HEK293 (cell line): ENCODE measurements at regions not wholly inside any gene's neighbourhood (a gene's known extent, or its start where the extent isn't known, plus 50 kb on each side); places are given as distances from the start of the nearest gene placed in this dataset.

Experiments used
- CTCF ChIA-PET: fragments of 350-600 bp; formaldehyde crosslinking; extraction: SDS; loops from one replicate; lab custom pipeline; 2021; ENCODE audit warnings: antibody characterized with exemption; lab: Yijun Ruan, JAX
- POLR2A ChIA-PET: fragments of 300-600 bp; formaldehyde crosslinking; extraction: SDS; loops from one replicate; lab custom pipeline; 2020; ENCODE audit warnings: antibody characterized with exemption, inconsistent platforms; lab: Yijun Ruan, JAX
- H3K27ac ChIP-seq: fragments of 200-500 bp; sonication (Bioruptor generic); 2 replicates; pipeline ENCODE4 v1.5.1; 2014; ENCODE audit warnings: low read depth, low read length, control low read depth, inconsistent platforms; ENCODE audit errors: extremely low read depth
- H3K36me3 ChIP-seq, 2 experiments: fragments of 200-500 bp in 1 of 2; sonication (Bioruptor generic) in 1 of 2; 1 replicate in 1 of 2; 2 replicates in 1 of 2; pipeline ENCODE4 v1.5.1; 2014 to 2017; ENCODE audit warnings: inconsistent platforms in 2 of 2, low read length in 2 of 2; ENCODE audit not compliant: control insufficient read depth in 2 of 2, insufficient read depth in 1 of 2
- H3K4me1 ChIP-seq: fragments of 200-500 bp; sonication (Bioruptor generic); 2 replicates; pipeline ENCODE4 v1.5.1; 2014; ENCODE audit warnings: mild to moderate bottlenecking, low read length, inconsistent platforms; ENCODE audit not compliant: control insufficient read depth, insufficient read depth
- H3K4me3 ChIP-seq: 2 replicates; pipeline ENCODE4 v1.5.1; 2011; ENCODE audit warnings: low read depth, mild to moderate bottlenecking, control low read depth, low read length, moderate library complexity
- H3K9me3 ChIP-seq: fragments of 200-500 bp; sonication (Bioruptor generic); 2 replicates; pipeline ENCODE4 v1.5.1; 2014; ENCODE audit warnings: low read depth, low read length, inconsistent platforms; ENCODE audit not compliant: control insufficient read depth, insufficient read depth
- AEBP2 ChIP-seq: fragments of 450-650 bp; formaldehyde crosslinking; IDR thresholded peaks from 2 replicates; pipeline ENCODE4 v1.5.1; 2016; ENCODE audit warnings: missing biosample characterization, missing genetic modification characterization, borderline replicate concordance
- ATF2 ChIP-seq: fragments of 450-650 bp; formaldehyde crosslinking; IDR thresholded peaks from 2 replicates; pipeline ENCODE4 v1.5.1; 2016; ENCODE audit warnings: missing biosample characterization, missing genetic modification characterization, low read depth
- EGR2 ChIP-seq: fragments of 450-650 bp; formaldehyde crosslinking; IDR thresholded peaks from 2 replicates; pipeline ENCODE4 v1.5.1; 2016; ENCODE audit warnings: low read depth, missing biosample characterization, missing genetic modification characterization
- GFI1B ChIP-seq: fragments of 450-650 bp; formaldehyde crosslinking; IDR thresholded peaks from 2 replicates; pipeline ENCODE4 v1.5.1; 2016; ENCODE audit warnings: missing biosample characterization, missing genetic modification characterization
- HOXC10 ChIP-seq: sonication (generic); formaldehyde crosslinking; IDR thresholded peaks from 2 replicates; pipeline ENCODE4 v1.8.1; 2023; ENCODE audit warnings: mild to moderate bottlenecking, missing genetic modification reagents
- KLF10 ChIP-seq: fragments of 450-650 bp; IDR thresholded peaks from 2 replicates; pipeline ENCODE4 v1.5.1; 2018; ENCODE audit warnings: missing biosample characterization, mild to moderate bottlenecking, missing genetic modification characterization
- KLF7 ChIP-seq: fragments of 450-650 bp; formaldehyde crosslinking; IDR thresholded peaks from 2 replicates; pipeline ENCODE4 v1.5.1; 2016; ENCODE audit warnings: missing biosample characterization, missing genetic modification characterization, borderline replicate concordance
- ZBTB8A ChIP-seq: fragments of 450-650 bp; formaldehyde crosslinking; IDR thresholded peaks from 2 replicates; pipeline ENCODE4 v1.5.1; 2016; ENCODE audit warnings: missing biosample characterization, missing genetic modification characterization
- ZFP37 ChIP-seq: fragments of 450-650 bp; formaldehyde crosslinking; IDR thresholded peaks from 2 replicates; pipeline ENCODE4 v1.5.1; 2016; ENCODE audit warnings: missing biosample characterization, missing genetic modification characterization
- ZFP69B ChIP-seq: fragments of 450-650 bp; formaldehyde crosslinking; IDR thresholded peaks from 2 replicates; pipeline ENCODE4 v1.5.1; 2016; ENCODE audit warnings: missing biosample characterization, missing genetic modification characterization
- ZNF133 ChIP-seq: fragments of 450-650 bp; formaldehyde crosslinking; IDR thresholded peaks from 2 replicates; pipeline ENCODE4 v1.5.1; 2016; ENCODE audit warnings: missing biosample characterization, missing genetic modification characterization
- ZNF155 ChIP-seq: fragments of 450-650 bp; formaldehyde crosslinking; IDR thresholded peaks from 2 replicates; pipeline ENCODE4 v1.5.1; 2016; ENCODE audit warnings: missing biosample characterization, missing genetic modification characterization
- ZNF184 ChIP-seq: fragments of 450-650 bp; IDR thresholded peaks from 2 replicates; pipeline ENCODE4 v1.5.1; 2018; ENCODE audit warnings: missing biosample characterization, mild to moderate bottlenecking, missing genetic modification characterization
- ZNF239 ChIP-seq: fragments of 450-650 bp; formaldehyde crosslinking; IDR thresholded peaks from 2 replicates; pipeline ENCODE4 v1.5.1; 2016; ENCODE audit warnings: missing biosample characterization, missing genetic modification characterization
- ZNF280C ChIP-seq: fragments of 450-650 bp; formaldehyde crosslinking; IDR thresholded peaks from 2 replicates; pipeline ENCODE4 v1.5.1; 2016; ENCODE audit warnings: missing biosample characterization, missing genetic modification characterization
- ZNF394 ChIP-seq: fragments of 450-650 bp; formaldehyde crosslinking; IDR thresholded peaks from 2 replicates; pipeline ENCODE4 v1.5.1; 2016; ENCODE audit warnings: missing biosample characterization, missing genetic modification characterization, mild to moderate bottlenecking, moderate library complexity, borderline replicate concordance
- ZNF514 ChIP-seq: fragments of 450-650 bp; formaldehyde crosslinking; IDR thresholded peaks from 2 replicates; pipeline ENCODE4 v1.5.1; 2016; ENCODE audit warnings: missing biosample characterization, missing genetic modification characterization
- ZNF571 ChIP-seq: fragments of 450-650 bp; formaldehyde crosslinking; IDR thresholded peaks from 2 replicates; pipeline ENCODE4 v1.5.0; 2017; ENCODE audit warnings: missing biosample characterization, missing genetic modification characterization
- ZNF626 ChIP-seq: fragments of 450-650 bp; sonication (Bioruptor Pico); formaldehyde crosslinking; IDR thresholded peaks from 2 replicates; pipeline ENCODE4 v1.5.1; 2018; ENCODE audit warnings: missing biosample characterization, missing genetic modification characterization, inconsistent platforms
- ZNF776 ChIP-seq: fragments of 450-650 bp; formaldehyde crosslinking; IDR thresholded peaks from 2 replicates; pipeline ENCODE4 v1.5.0; 2017; ENCODE audit warnings: missing biosample characterization, missing genetic modification characterization, borderline replicate concordance
- ZNF830 ChIP-seq: fragments of 450-650 bp; IDR thresholded peaks from 2 replicates; pipeline ENCODE4 v1.5.0; 2018; ENCODE audit warnings: missing biosample characterization, missing genetic modification characterization, low read depth, mild to moderate bottlenecking, moderate library complexity
- TF ChIP-seq, protein P1 (sequence below): fragments of 450-650 bp; formaldehyde crosslinking; IDR thresholded peaks from 2 replicates; pipeline ENCODE4 v1.5.1; 2016; ENCODE audit warnings: missing biosample characterization, missing genetic modification characterization
- TF ChIP-seq, protein P2 (sequence below): fragments of 450-650 bp; formaldehyde crosslinking; IDR thresholded peaks from 2 replicates; pipeline ENCODE4 v1.5.0; 2017; ENCODE audit warnings: missing biosample characterization, missing genetic modification characterization, borderline replicate concordance

- Histone ChIP-seq H3K27ac (no peak overlapping the region), H3K36me3 (no peaks in the 10 kb centered on the region), H3K4me3 (no peak overlapping the region), H3K4me1 (0 out of 2 replicates have a peak, but pooled peaks cover 2% of the 10 kb centered on the region), H3K9me3 (no peaks in the 10 kb centered on the region)
- ChIA-PET CTCF (interaction anchor here (0.7 kb wide), 1 partner anchor 15 kb away, joined by 4 read pairs; no protein-coding TSS in a partner anchor), POLR2A (no interaction called here)
- TF ChIP-seq GFI1B (tag by site-specific recombination) (no peak), ZNF239 (no peak), ZNF184 (tag by site-specific recombination) (no peak), ZNF155 (tag by site-specific recombination) (no peak), ZNF280C (tag by site-specific recombination) (no peak), ZFP69B (tag by site-specific recombination) (no peak), ZNF830 (no peak), ZNF394 (no peak)
- TF ChIP-seq, protein P1, sequence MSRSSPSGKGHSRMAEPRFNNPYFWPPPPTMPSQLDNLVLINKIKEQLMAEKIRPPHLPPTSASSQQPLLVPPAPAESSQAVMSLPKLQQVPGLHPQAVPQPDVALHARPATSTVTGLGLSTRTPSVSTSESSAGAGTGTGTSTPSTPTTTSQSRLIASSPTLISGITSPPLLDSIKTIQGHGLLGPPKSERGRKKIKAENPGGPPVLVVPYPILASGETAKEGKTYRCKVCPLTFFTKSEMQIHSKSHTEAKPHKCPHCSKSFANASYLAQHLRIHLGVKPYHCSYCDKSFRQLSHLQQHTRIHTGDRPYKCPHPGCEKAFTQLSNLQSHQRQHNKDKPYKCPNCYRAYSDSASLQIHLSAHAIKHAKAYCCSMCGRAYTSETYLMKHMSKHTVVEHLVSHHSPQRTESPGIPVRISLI (tag by site-specific recombination): no peak
Measured at GRCh38 chr1:82321794-82322193, 521.1 kb downstream of the ADGRL2 start.

DNA sequence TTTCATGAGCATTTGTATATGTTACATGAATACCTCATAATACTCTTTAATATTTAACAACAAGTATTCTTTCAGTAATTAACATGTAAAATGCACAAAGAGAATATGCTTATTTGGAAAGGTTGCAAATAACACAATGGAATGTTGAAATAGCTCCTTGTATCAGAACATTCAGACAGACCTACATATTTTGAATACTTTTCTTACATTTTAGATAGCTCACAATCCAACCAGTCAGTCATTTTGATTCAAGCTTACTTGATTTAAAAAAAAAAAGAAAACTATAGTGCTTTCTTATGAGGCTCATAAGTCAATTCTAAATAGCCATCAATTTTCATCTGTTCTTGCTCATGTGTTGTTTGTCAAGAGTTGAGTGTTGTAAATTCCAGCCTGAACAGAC lies 518.8 kb downstream of the ADGRL2 start:
- no peak overlapping the region for H3K4me3 ChIP-seq
- H3K27ac ChIP-seq: no peak overlapping the region
- no peaks in the 10 kb centered on the region for H3K9me3 ChIP-seq
- no peak for TF ChIP-seq EGR2 (tag by site-specific recombination)
- TF ChIP-seq AEBP2 (tag by site-specific recombination): no peak
- TF ChIP-seq ZNF514 (tag by site-specific recombination): no peak
- no peak for TF ChIP-seq ZBTB8A (tag by site-specific recombination)
- CTCF ChIA-PET: interaction anchor here (0.6 kb wide), 1 partner anchor 13 kb away, joined by 3 read pairs; no protein-coding TSS in a partner anchor
- H3K36me3 ChIP-seq: no peaks in the 10 kb centered on the region
- POLR2A ChIA-PET: no interaction called here
- H3K4me1 ChIP-seq: 0 out of 2 replicates have a peak, but pooled peaks cover 2% of the 10 kb centered on the region

DNA sequence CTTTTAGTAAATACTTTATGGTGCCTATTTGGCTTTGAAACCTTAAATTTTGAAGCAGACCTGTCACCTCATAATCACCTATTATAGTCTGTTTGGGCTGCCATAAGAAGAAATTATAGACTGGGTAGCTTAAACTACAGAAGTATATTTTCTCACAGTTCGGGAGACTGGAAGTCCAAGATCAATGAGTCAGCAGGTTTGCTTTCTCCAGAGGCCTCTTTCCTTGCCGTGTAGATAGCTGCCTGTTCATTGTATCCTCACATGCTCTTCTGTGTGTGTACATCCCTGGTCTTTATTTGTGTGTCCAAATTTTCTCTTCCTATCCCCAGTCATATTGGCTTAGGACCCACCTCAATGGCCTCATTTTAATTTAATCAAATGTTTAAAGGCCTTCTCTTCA lies 518.2 kb downstream of the ADGRL2 start:
- Histone ChIP-seq H3K36me3 (no peaks in the 10 kb centered on the region), H3K4me3 (no peak overlapping the region), H3K27ac (no peak overlapping the region)
- POLR2A ChIA-PET: no interaction called here
- TF ChIP-seq HOXC10 (CRISPR knock-in tag): no peak
- TF ChIP-seq, protein P2, sequence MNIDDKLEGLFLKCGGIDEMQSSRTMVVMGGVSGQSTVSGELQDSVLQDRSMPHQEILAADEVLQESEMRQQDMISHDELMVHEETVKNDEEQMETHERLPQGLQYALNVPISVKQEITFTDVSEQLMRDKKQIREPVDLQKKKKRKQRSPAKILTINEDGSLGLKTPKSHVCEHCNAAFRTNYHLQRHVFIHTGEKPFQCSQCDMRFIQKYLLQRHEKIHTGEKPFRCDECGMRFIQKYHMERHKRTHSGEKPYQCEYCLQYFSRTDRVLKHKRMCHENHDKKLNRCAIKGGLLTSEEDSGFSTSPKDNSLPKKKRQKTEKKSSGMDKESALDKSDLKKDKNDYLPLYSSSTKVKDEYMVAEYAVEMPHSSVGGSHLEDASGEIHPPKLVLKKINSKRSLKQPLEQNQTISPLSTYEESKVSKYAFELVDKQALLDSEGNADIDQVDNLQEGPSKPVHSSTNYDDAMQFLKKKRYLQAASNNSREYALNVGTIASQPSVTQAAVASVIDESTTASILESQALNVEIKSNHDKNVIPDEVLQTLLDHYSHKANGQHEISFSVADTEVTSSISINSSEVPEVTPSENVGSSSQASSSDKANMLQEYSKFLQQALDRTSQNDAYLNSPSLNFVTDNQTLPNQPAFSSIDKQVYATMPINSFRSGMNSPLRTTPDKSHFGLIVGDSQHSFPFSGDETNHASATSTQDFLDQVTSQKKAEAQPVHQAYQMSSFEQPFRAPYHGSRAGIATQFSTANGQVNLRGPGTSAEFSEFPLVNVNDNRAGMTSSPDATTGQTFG: no peak
- no peak for TF ChIP-seq KLF7
- TF ChIP-seq ZNF776 (tag by site-specific recombination): no peak
- TF ChIP-seq ZNF830: no peak
- no peak for TF ChIP-seq KLF10 (tag by site-specific recombination)
- TF ChIP-seq ATF2 (tag by site-specific recombination): no peak
- no peak for TF ChIP-seq ZNF133 (tag by site-specific recombination)
- no peak for TF ChIP-seq ZNF571
- TF ChIP-seq ZFP37 (tag by site-specific recombination): no peak
- TF ChIP-seq ZNF626 (tag by site-specific recombination): no peak
- TF ChIP-seq, all 188 proteins: peak for 0
- Histone ChIP-seq H3K9me3 (no peaks in the 10 kb centered on the region), H3K4me1 (0 out of 2 replicates have a peak, but pooled peaks cover 2% of the 10 kb centered on the region)
- CTCF ChIA-PET: interaction anchor here (0.6 kb wide), 1 partner anchor 13 kb away, joined by 3 read pairs; no protein-coding TSS in a partner anchor
